Neural progenitor cell (in vitro differentiated cells): ENCODE measurements at regions not wholly inside any gene's neighbourhood (a gene's known extent, or its start where the extent isn't known, plus 50 kb on each side); places are given as distances from the start of the nearest gene placed in this dataset.

Experiments
- EZH2phosphoT487 ChIP-seq: fragments of 200-600 bp; sonication (generic); IDR thresholded peaks from 2 replicates; pipeline ENCODE4 v1.6.1; 2017; ENCODE audit warnings: antibody characterized with exemption
- TF ChIP-seq, protein P1 (sequence below): fragments of 200-600 bp; sonication (generic); IDR thresholded peaks from 2 replicates; pipeline ENCODE4 v1.5.1; 2017; ENCODE audit warnings: antibody characterized with exemption, mild to moderate bottlenecking

DNA sequence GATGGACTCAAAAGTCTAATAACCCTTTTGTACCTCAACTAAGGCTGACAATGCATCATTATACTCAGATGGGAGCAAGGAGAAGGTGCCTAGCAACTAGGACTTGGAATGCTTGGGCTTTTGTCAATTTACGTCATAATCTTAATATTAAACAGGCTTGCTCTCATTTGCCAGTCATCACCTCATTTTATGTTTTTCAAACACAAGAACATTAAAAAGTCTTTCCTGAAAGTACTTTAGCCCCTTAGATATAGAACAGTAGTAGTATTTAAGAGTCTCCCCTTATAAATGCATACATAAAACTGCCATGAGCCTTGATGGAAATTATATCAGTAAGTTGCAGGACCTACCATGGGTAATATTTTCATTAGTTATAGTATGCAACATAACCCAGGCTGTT, 150.7 kb upstream of the INTU start:
- TF ChIP-seq EZH2phosphoT487 = no peak
- TF ChIP-seq, protein P1, sequence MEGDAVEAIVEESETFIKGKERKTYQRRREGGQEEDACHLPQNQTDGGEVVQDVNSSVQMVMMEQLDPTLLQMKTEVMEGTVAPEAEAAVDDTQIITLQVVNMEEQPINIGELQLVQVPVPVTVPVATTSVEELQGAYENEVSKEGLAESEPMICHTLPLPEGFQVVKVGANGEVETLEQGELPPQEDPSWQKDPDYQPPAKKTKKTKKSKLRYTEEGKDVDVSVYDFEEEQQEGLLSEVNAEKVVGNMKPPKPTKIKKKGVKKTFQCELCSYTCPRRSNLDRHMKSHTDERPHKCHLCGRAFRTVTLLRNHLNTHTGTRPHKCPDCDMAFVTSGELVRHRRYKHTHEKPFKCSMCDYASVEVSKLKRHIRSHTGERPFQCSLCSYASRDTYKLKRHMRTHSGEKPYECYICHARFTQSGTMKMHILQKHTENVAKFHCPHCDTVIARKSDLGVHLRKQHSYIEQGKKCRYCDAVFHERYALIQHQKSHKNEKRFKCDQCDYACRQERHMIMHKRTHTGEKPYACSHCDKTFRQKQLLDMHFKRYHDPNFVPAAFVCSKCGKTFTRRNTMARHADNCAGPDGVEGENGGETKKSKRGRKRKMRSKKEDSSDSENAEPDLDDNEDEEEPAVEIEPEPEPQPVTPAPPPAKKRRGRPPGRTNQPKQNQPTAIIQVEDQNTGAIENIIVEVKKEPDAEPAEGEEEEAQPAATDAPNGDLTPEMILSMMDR = no peak
